NCI-H524 treated with DMSO at 0.1 percent for 48 hours (cell line): ENCODE measurements at regions not wholly inside any gene's neighbourhood (a gene's known extent, or its start where the extent isn't known, plus 50 kb on each side); places are given as distances from the start of the nearest gene placed in this dataset.
"Not testable (repeated sequence)": the region's sequence is repeated elsewhere in the genome, so short reads cannot be mapped to it uniquely, and the experiment has no call there.

ENCODE experiments used
- DNase-seq: peaks from one replicate; lab custom pipeline; 2025; lab: John Stamatoyannopoulos, UW

DNA sequence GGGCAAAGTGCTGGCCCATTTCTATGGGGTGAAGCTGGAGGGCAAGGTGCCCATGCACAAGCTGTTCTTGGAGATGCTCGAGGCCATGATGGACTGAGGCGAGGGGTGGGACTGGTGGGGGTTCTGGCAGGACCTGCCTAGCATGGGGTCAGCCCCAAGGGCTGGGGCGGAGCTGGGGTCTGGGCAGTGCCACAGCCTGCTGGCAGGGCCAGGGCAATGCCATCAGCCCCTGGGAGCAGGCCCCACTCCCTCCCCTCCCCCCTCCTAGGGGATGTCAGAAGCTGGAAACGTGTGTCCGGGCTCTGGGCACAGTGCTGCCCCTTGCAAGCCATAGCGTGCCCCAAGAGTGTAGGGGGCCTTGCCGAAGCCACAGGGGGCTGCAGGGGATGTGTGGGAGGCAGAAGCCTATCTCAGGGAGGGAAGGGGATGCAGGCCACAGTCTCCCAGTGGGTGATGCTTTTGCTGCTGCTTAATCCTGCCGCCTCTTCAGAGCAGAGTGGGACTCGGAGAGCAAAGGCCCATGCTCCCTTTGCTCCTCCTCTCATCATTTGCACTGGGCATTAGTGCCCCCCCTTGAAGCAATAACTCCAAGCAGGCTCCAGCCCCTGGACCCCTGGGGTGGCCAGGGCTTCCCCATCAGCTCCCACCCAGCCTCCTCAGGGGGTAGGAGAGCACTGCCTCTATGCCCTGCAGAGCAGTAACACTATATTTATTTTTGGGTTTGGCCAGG is 85.2 kb downstream of the MRPL57 start:
- not testable (repeated sequence) for DNase-seq

- not testable (repeated sequence) for DNase-seq
Measured at GRCh38 chr13:21263909-21264308, 87.5 kb downstream of the MRPL57 start.

- not testable (repeated sequence) for DNase-seq
Measured at GRCh38 chr13:21268485-21268884, 92.0 kb downstream of the MRPL57 start.

GRCh38 chr13:21272439-21272838 is 96.0 kb downstream of the MRPL57 start:
- DNase-seq: not testable (repeated sequence)

GRCh38 chr13:21274457-21274856 is 98.0 kb downstream of the MRPL57 start:
- DNase-seq: not testable (repeated sequence)

DNA sequence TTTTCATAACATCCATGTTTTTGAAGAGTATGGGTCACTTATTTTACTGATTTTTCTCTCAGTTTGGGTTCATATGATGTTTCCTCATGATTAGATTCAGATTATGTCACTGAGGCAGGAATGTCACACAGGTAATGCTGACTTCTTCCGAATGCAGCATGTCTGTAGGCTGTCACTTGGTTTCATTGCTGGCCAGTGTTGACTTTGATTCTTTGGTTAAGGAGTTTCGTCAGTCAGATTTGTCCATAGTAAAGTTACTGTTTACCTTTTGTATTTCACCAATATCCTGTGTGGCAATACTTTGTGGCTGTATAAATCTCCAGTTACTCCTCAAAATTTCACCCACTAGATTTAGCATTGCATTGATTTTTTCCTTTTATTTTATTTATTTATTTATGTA is 105.6 kb downstream of the MRPL57 start:
- no peak for DNase-seq

DNA sequence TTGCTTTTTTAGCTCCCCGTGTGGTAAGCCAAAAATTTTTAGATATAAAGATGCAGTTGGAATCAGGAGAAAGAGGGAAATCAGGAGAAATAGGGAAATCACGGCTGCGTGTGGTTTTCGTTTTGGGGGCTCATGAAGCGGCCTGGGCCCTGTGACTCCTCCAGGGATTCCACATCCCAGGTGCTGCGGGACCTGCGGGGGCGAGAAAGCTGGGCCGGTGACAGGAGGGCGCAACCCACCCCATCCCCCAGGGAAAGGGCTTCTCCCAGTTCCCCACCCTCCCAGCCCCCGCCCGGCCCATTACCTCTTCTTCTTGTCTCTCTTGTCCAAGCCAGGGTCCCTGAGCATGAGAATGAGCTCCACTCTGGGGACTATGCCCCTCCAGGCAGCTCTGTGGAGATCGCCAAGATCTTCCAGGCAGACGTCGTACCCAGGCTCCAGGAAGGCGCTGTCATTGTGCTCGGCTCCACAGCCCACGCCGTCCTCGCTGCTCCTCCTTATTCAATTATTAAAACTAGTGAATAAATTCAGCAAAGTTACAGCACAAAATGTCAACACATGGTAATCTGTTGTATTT is 111.0 kb downstream of the MRPL57 start:
- no peak for DNase-seq

GRCh38 chr13:21289475-21289874 is 113.0 kb downstream of the MRPL57 start:
- DNase-seq: no peak

DNA sequence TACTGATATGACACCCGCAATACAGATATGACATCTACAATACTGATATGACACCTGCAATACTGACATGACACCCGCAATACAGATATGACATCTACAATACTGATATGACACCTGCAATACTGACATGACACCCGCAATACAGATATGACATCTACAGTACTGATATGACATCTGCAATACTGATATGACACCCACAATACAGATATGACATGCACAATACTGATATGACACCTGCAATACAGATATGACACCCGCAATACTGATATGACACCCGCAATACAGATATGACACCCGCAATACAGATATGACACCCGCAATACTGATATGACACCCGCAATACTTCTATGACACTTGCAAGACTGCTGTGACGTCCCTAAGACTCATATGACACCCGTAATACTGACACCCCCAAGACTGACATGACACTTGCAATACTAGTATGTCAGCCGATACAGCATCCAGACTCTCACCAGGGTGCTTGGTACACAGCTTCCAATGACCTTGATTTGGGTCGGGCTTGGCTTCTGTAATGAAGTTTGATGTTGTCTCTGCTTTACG is 114.1 kb downstream of the MRPL57 start:
- not testable (repeated sequence) for DNase-seq

- no peak for DNase-seq
Measured at GRCh38 chr13:21291840-21292239, 115.4 kb downstream of the MRPL57 start.

GRCh38 chr13:21296991-21297390 is 120.5 kb downstream of the MRPL57 start:
- peak; percentile 7 for DNase-seq

- DNase-seq: no peak
Measured at GRCh38 chr13:21297447-21297846, 121.0 kb downstream of the MRPL57 start.

GRCh38 chr13:21297914-21298831 is 121.7 kb downstream of the MRPL57 start:
- DNase-seq: peak; percentile 64

GRCh38 chr13:21304256-21304655 is 127.8 kb downstream of the MRPL57 start:
- no peak for DNase-seq

DNA sequence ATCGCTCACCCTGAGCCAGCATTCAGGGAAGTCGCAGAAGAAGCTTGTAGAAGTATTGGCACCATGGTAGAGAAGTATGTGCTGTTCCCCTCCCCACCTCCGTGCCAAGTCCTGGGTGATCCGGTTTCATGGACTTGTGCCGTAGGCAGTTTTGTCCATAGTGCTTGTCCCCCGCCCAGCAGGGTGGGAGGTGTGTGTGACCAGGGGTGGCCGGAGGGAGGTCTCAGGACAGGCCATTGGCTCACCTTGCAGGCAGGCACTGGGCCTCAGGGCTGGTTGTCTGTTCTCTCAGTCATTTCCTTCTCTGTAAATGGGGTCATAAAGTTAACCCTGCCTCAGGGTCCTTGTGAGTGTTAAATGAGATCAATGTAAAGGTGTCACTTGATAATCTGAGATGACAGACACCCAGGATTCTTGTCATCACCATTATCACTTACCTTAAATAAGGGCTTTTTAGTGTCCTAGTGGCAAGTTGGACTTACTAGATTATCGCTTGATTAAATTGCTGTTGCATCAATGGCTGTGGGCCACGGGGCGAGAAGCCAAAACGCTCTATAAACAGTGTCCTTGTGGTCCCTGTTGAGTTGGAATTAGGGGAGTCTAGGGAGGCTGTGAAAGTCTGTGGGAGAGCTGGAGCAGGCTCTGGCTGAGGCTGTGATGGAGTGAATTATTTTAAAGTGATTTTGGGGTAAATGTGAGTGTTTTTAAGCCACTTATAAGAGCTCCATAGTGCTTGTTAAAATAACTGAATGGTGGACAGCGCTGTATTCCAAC is 130.0 kb downstream of the MRPL57 start:
- DNase-seq: not testable (repeated sequence)

DNA sequence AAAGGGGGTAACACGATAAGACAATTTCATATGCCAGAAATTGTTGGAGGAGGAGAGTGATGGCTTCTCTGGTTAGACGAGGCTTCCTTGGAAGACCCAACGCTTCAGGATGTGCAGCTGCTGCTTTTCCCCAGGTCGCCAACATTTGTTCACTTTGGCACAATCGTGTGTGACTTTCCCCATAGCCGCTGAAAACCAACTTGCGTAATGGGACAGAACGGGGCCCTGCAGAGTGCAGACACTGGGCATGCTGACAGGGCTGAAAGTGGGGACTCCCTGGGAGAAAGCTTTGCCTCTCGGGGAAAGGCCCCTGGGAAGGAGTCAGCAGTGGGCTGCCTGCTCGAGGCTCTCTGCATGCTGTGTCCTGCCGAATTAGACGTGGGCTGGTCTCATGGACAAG is 130.7 kb downstream of the MRPL57 start:
- DNase-seq: not testable (repeated sequence)

GRCh38 chr13:21308906-21309305 is 132.4 kb downstream of the MRPL57 start:
- no peak for DNase-seq

GRCh38 chr13:21309542-21310172 is 133.2 kb downstream of the MRPL57 start:
- DNase-seq: no peak

DNA sequence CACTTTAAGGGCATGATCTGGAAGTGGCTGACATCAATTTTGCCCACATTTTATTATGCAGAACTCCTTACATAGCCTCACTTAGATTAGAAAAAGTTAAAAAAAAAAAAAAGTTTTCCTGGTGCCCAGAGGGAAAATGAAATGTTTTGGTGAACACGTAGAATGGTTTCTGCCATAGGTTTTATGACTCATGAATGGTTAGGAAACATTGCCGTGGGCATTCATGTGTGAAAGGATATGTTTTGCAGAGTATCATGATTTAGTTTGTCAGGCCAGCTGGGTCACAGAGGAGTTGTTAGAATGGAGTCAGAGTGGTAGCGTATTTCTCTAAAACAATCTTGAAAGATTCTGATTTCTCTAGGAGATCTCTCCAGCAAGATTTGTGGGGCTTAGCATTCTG is 133.8 kb downstream of the MRPL57 start:
- DNase-seq: no peak

GRCh38 chr13:21314976-21315375 is 138.5 kb downstream of the MRPL57 start:
- DNase-seq: not testable (repeated sequence)

DNA sequence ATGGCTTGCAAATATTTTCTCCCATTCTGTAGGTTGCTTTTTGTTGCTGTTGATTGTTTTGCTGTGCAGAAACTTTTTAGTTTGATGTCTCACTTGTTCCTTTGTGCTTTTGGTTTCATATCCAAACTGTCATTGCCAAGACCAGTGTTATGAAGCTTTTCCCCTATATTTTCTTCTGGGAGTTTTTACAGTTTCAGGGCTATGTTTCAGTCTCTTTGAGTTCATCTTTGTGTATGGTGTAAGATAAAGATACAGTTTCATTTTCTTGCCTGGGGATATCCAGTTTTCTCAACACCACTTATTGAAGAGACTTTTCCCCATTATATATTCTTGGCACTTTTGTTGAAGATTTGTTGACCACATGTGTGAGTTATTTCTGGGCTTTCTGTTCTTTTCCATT is 139.9 kb downstream of the MRPL57 start:
- no peak for DNase-seq
